MM.1S (cell line): ENCODE measurements at regions not wholly inside any gene's neighbourhood (a gene's known extent, or its start where the extent isn't known, plus 50 kb on each side); places are given as distances from the start of the nearest gene placed in this dataset.

ENCODE experiments used
- DNase-seq: peaks from one replicate; pipeline ENCODE4 v3.0.0-alpha.2; 2015
- H2AFZ ChIP-seq: fragments of 300-600 bp; sonication (generic); 2 replicates; pipeline ENCODE4 v1.6.0; 2016; ENCODE audit warnings: antibody characterized with exemption, low read length
- H3F3A ChIP-seq: fragments of 300-600 bp; sonication (generic); 2 replicates; pipeline ENCODE4 v1.6.1; 2016; ENCODE audit warnings: mild to moderate bottlenecking, antibody characterized with exemption, low read length, moderate library complexity, mixed read lengths; ENCODE audit not compliant: insufficient read depth
- H3K27ac ChIP-seq: fragments of 300-600 bp; sonication (generic); 2 replicates; pipeline ENCODE4 v1.5.1; 2016; ENCODE audit warnings: mild to moderate bottlenecking, low read length
- H3K27me3 ChIP-seq: fragments of 300-600 bp; sonication (generic); replicated peaks from 2 replicates; pipeline ENCODE4 v1.6.0; 2016; ENCODE audit warnings: low read length; ENCODE audit not compliant: insufficient read depth
- H3K36me3 ChIP-seq: fragments of 300-600 bp; sonication (generic); replicated peaks from 2 replicates; pipeline ENCODE4 v1.6.1; 2016; ENCODE audit warnings: mild to moderate bottlenecking, low read length, mixed read lengths; ENCODE audit not compliant: insufficient read depth
- H3K4me1 ChIP-seq: fragments of 300-600 bp; sonication (generic); 2 replicates; pipeline ENCODE4 v1.6.1; 2016; ENCODE audit warnings: low read length, mixed read lengths
- H3K4me2 ChIP-seq: fragments of 300-600 bp; sonication (generic); 2 replicates; pipeline ENCODE4 v1.6.0; 2016; ENCODE audit warnings: low read depth, low read length
- H3K4me3 ChIP-seq: fragments of 300-600 bp; sonication (generic); 2 replicates; pipeline ENCODE4 v1.5.1; 2016; ENCODE audit warnings: low read length, mixed read lengths
- H3K79me2 ChIP-seq: fragments of 300-600 bp; sonication (generic); 2 replicates; pipeline ENCODE4 v1.6.1; 2016; ENCODE audit warnings: mixed run types, low read length, mixed read lengths
- H3K9ac ChIP-seq: fragments of 300-600 bp; sonication (generic); 2 replicates; pipeline ENCODE4 v1.6.1; 2016; ENCODE audit warnings: low read length, mixed read lengths
- H3K9me2 ChIP-seq: fragments of 300-600 bp; sonication (generic); replicated peaks from 2 replicates; pipeline ENCODE4 v1.6.1; 2016; ENCODE audit warnings: mild to moderate bottlenecking, low read length, mixed read lengths; ENCODE audit not compliant: insufficient read depth
- H3K9me3 ChIP-seq: fragments of 300-600 bp; sonication (generic); replicated peaks from 2 replicates; pipeline ENCODE4 v1.6.1; 2016; ENCODE audit warnings: mild to moderate bottlenecking, low read length, mixed read lengths; ENCODE audit not compliant: insufficient read depth
- H4K20me1 ChIP-seq: fragments of 300-600 bp; sonication (generic); 2 replicates; pipeline ENCODE4 v1.6.1; 2016; ENCODE audit warnings: mild to moderate bottlenecking, low read length, moderate library complexity, mixed read lengths; ENCODE audit not compliant: insufficient read depth
- CTCF ChIP-seq: fragments of 300-600 bp; sonication (generic); IDR thresholded peaks from 2 replicates; pipeline ENCODE4 v1.5.1; 2016; ENCODE audit warnings: antibody characterized with exemption, low read length, mixed read lengths
- EZH2 ChIP-seq: fragments of 300-600 bp; sonication (generic); optimal IDR thresholded peaks from 2 replicates; pipeline ENCODE3; 2017; ENCODE audit warnings: low read depth, mild to moderate bottlenecking, antibody characterized with exemption, low read length, mixed read lengths
- EZH2phosphoT487 ChIP-seq: fragments of 300-600 bp; sonication (generic); IDR thresholded peaks from 2 replicates; pipeline ENCODE4 v1.6.1; 2018; ENCODE audit warnings: antibody characterized with exemption, low read length

GRCh38 chr6:105838171-105838570 is 248.0 kb upstream of the PRDM1 start:
- H3K27ac ChIP-seq, result no peak overlapping the region
- H3K4me2 ChIP-seq, result no peak overlapping the region
- no peaks in the 10 kb centered on the region for H3K27me3 ChIP-seq
- DNase-seq, result no peak
- no peak overlapping the region for H2AFZ ChIP-seq
- no peaks in the 10 kb centered on the region for H4K20me1 ChIP-seq
- H3K9ac ChIP-seq, result no peak overlapping the region
- H3K9me2 ChIP-seq, result no peaks in the 10 kb centered on the region
- H3K4me1 ChIP-seq, result no peaks in the 10 kb centered on the region
- H3K79me2 ChIP-seq, result no peaks in the 10 kb centered on the region
- H3F3A ChIP-seq, result no peaks in the 10 kb centered on the region
- H3K4me3 ChIP-seq, result no peak overlapping the region
- no peaks in the 10 kb centered on the region for H3K36me3 ChIP-seq
- no peaks in the 10 kb centered on the region for H3K9me3 ChIP-seq
- TF ChIP-seq EZH2 (no peak), CTCF (no peak), EZH2phosphoT487 (no peak)

- Histone ChIP-seq H3K9ac (no peak overlapping the region), H3K4me1 (no peaks in the 10 kb centered on the region), H3K4me3 (no peak overlapping the region), H3K4me2 (no peak overlapping the region), H4K20me1 (no peaks in the 10 kb centered on the region), H3F3A (no peaks in the 10 kb centered on the region), H3K9me2 (no peaks in the 10 kb centered on the region), H2AFZ (no peak overlapping the region), H3K79me2 (no peaks in the 10 kb centered on the region), H3K27me3 (no peaks in the 10 kb centered on the region), H3K27ac (no peak overlapping the region), H3K36me3 (no peaks in the 10 kb centered on the region), H3K9me3 (no peaks in the 10 kb centered on the region)
- no peak for DNase-seq
- TF ChIP-seq EZH2phosphoT487 (no peak), EZH2 (no peak), CTCF (no peak)
Observed at GRCh38 chr6:105836889-105837288, 249.2 kb upstream of the PRDM1 start.

- Histone ChIP-seq H3F3A (no peaks in the 10 kb centered on the region), H3K4me3 (no peak overlapping the region), H3K27me3 (no peaks in the 10 kb centered on the region), H3K79me2 (no peaks in the 10 kb centered on the region), H3K4me2 (no peak overlapping the region), H3K9me2 (no peaks in the 10 kb centered on the region), H3K27ac (no peak overlapping the region), H3K9ac (no peak overlapping the region), H3K9me3 (no peaks in the 10 kb centered on the region), H3K36me3 (no peaks in the 10 kb centered on the region), H4K20me1 (no peaks in the 10 kb centered on the region), H3K4me1 (no peaks in the 10 kb centered on the region), H2AFZ (no peak overlapping the region)
- TF ChIP-seq CTCF, result no peak
- TF ChIP-seq EZH2phosphoT487, result no peak
- no peak for TF ChIP-seq EZH2
- DNase-seq, result no peak
Observed at GRCh38 chr6:105836379-105836778, 249.8 kb upstream of the PRDM1 start.
